HG03175 (cell line): ENCODE measurements at regions not wholly inside any gene's neighbourhood (a gene's known extent, or its start where the extent isn't known, plus 50 kb on each side); places are given as distances from the start of the nearest gene placed in this dataset.
"Not testable (repeated sequence)": the region's sequence is repeated elsewhere in the genome, so short reads cannot be mapped to it uniquely, and the experiment has no call there.

ENCODE experiments used
- ATAC-seq: cut with Tn5 transposase; IDR thresholded peaks from one replicate; pipeline ENCODE4 v1.9.1; 2021; ENCODE audit warnings: mild to moderate bottlenecking, moderate library complexity; ENCODE audit not compliant: unreplicated experiment

DNA sequence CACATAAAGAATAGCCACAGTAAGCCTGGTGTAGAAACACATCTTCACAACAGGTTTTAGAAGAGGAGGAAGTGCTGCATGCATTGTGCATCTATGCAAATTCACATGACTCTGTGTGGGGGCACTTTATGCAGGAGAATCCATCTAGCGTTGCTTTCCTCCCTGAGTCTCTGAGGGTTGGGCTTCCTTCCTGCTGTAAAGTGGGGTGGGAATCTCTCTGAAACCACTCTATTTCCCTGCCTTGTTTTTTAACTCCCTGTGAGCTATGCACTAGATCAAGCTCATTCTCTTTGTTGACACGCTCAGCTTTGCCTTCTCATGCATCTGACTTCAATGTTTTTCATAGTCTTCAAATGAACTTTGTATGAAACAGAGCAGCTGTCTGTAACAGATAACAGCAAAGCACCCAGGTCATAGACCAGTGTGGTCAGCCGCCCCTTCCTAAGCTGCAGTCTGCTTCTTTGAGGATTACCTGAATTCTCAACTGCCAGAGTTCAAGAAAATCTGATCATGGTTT, 102.7 kb upstream of the DPH5 start:
- ATAC-seq: peak; percentile 98

DNA sequence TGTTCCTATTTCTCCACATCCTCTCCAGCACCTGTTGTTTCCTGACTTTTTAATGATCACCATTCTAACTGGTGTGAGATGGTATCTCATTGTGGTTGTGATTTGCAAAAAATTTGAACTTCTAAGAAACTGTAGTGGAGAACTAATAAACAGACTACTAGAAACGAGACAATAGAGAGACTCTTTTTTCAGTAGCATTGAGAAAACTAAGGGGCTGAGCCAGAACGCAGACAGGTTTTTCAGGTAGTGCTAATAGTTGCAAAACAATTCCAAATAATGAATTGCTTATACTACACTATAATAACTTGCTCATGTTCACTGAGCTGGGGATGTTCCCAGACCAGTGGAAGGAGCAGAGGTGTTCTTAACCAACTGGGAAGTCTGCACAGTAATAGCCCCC, 98.8 kb upstream of the DPH5 start:
- ATAC-seq: no peak

DNA sequence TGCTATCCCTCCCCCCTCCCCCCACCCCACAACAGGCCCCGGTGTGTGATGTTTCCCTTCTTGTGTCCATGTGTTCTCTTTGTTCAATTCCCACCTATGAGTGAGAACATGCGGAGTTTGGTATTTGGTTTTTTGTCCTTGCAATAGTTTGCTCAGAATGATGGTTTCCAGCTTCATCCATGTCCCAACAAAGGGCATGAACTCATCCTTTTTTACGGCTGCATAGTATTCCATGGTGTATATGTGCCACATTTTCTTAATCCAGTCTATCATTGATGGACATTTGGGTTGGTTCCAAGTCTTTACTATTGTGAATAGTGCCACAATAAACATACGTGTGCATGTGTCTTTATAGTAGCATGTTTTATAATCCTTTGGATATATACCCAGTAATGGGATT, 98.3 kb upstream of the DPH5 start:
- not testable (repeated sequence) for ATAC-seq

DNA sequence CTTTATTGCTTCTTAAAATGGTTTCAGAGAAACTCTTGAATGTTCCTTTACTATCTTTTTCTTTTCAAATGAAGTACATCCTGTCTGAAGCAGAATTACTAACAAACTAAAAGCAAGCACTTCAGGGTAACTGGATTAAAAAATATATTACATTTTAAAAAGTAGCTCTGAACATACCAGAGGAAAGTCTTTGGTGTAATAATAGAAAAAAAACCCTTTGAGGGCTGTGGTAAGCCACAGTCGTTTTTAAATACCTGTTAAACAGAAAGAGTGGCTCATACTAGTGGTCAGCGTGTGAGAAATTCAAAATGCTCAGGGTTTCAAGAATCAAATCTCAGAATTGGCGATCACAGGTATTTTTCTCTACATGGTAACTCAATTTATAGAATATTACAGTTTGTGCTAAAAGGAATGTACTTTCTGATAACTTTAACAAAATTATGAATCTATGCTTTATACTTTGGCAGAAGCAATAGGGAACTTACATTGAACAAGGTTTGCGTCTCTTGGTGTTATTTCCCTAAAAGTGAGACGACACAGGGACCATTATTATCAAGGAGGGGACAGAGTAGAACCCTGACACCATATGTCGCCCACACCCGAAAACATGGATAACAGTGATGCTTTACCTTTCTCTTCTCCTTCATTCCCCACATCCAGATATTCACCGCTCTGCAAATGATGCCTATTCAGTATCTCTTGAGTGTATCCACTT, 97.0 kb upstream of the DPH5 start:
- ATAC-seq: peak; percentile 96

DNA sequence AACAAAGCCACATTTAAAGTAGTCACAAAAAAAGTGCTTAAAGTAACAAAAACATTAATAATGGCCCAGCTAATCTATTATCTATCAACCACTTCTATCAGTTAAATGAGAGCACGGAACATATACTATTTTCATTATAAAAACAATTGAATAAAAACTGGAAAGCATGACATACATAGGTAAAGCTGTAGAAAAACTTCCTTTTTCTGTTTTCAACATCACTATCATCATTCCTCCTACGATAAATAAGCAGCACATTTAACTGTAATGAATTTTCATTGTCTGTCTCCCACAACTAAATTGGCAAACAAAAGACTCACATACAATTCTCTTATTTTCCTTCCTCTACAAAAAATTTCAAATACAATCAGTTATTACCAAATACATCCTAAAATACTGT, 96.4 kb upstream of the DPH5 start:
- ATAC-seq: no peak

DNA sequence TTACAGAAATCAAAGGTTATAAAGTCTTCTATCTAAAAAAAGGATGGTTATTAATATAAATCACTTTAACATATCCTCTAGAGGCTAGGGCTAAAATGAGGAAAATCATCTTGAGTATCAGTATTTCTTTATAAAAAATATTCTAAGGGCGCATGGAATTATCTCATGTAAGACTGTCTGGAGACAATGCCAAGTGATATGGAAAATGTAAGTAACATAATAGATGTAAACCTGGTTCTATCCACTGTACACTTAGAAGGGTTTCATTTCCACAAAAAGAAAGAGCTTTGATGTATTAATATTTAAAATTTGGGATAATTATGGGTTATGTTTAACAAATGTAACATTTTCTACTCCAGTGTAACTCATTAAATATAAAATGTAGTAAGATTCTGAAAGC, 95.9 kb upstream of the DPH5 start:
- ATAC-seq: no peak

DNA sequence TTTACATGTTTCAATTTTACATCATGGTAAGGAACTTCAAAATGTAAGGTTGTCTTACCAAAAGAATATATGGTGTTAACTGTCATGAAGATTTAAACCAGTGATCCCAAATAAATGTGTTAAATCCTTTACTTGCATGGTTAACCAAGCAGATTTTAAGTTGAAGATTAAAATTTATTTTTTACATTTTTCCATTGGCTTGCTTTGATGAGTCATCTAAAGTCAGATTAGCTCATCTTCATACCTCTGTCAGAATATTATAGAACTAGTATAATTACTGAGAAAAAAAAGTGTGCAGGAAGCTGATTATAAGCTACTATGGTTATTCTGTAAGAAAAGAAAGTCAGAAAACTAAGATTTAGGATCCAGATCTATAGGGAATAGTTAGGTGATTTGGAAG, 95.3 kb upstream of the DPH5 start:
- ATAC-seq: no peak

DNA sequence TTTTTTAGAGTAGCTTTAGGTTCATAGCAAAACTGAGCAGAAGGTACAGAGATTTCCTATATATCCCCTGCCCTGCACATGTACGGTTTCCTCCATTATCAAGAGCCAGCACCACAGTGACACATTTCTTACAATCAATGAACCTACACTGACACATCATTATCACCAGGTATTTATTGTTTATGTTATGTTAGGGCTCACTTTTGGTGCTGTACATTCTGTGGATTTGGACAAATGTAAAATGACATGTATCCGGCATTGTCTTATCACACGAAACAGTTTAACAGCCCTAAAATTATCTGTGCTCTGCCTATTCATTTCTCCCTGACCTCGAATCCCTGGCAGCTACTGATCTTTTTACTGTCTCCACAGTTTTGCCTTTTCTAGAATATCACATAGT, 93.7 kb upstream of the DPH5 start:
- ATAC-seq: no peak

DNA sequence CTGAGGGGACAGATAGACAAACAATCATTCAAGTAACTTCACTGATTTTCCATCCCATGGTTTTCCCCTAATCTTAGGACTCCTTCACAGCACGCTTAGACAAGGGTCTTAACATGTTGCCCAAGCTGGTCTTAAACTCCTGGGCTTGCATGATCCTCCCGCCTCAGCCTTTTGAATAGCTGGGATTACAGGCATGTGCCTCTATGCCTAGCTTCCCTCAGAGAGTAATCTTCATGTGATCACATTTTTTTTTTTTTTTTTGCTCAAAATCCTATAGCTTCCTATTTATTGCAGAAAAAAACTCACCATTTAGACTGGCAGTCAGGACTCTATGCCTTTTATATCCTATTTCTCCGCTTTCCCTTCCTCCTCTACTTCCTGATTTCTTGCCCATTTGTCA, 90.4 kb upstream of the DPH5 start:
- no peak for ATAC-seq

DNA sequence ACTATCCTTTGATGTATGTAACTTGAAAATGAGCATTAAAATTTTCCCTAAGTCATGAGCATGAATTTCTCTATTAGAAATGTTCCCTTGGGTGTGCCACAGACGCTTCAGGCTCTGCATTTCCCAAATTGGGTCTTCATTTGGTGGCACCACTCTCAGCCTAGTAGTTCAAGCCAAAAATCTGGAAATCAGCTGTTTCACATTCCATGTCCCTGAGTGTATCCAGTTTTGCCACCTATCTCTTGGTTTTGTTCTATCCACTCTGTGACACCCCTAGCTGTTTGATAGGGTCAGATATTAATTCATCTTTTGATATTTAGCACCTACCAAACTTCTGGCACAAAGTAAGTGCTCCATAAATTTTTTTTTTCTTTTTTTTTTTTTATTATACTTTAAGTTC, 89.5 kb upstream of the DPH5 start:
- no peak for ATAC-seq

DNA sequence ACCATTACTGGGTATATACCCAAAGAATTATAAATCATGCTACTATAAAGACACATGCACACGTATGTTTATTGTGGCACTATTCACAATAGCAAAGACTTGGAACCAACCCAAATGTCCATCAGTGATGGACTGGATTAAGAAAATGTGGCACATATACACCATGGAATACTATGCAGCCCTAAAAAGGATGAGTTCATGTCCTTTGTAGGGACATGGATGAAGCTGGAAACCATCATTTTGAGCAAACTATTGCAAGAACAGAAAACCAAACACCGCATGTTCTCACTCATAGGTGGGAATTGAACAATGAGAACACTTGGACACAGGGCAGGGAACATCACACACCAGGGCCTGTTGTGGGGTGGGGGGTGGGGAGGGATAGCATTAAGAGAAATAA, 88.5 kb upstream of the DPH5 start:
- ATAC-seq: not testable (repeated sequence)

DNA sequence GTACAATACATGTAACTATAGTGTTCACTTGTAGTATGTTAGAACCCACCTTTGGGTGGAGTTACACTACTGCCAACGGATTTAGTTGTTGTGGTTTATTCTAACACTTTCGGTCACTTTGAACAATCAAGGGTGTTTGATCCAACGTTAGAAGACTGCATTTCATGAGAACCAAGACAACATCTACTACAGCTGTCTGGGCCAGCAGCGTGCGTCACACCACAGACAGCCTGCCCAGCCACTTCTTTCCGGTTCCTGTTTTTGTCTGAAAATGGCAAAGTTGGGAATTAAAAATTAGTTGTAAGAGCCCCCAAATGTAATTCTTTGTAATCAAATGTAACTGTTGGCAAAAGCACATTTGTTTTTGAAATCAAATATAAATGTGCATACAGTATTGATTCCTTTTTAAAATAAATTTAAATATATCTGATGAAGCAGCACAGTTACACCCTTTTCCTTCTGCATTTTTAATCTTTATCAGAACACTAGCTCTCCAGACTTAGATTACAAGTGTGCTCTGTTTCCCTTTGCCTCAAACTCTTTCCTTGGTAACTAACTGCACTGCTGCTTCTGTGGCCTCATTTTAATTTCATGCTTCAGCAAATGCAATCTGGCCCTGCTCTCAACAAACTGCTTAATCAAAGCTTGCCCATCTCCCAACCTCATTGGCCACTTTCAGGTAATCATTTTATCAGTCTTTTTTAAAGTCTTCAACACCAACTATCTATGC, 86.6 kb upstream of the DPH5 start:
- peak; percentile 99 for ATAC-seq

DNA sequence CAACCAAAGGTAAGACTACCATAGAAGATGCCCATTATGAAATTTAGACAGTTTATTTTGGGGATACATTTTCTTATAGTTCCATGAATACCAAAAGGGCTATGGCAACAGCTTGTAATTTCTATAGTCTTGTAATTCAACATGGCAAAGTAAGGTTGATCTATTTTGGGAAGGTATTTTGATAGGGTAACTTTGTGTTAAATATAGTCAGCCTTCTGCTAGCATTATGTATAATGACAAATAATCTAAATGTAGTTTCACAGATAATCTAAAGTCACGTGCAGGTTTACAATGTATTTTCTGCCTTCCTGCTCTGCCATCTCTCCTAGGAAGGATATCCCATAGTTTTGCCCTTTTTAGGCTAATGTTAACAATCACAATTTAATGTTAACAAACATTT, 85.9 kb upstream of the DPH5 start:
- no peak for ATAC-seq

DNA sequence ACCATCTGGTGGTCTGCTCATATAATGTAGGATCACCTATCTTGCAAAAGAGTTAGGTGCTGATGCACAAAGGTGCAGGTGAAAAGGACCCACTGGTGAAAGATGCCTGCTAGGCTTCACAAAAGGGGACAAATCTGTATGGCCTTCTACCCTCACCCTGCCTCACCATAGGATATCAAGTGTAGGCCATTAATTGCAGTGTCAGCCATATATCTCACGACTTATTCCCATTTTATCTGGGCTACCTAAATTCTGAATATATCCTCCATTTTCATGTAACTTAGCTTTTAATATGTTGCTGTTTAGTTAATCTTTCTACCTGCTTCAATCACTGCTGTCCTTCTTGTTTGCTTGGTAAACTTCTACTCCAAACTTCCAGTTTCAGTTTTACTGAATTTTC, 84.2 kb upstream of the DPH5 start:
- ATAC-seq: no peak

DNA sequence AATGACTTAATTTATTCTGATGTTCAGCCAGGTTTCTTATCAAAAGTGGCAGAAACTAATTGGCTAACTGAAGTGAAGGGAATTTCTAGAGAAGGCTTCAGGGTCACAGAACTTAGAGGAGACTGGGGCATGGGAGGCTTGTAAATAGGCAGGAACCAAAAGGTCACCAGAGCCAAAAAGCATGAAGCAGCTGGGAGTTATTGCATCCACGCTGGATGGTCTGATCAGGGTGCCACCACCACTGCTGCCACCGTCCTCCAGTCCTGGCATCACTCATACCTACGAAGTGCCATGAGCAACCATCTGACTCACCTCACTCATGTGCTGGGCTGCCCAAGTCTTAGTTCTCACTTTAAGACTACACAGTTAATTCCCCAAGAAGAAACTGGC, 82.5 kb upstream of the DPH5 start:
- no peak for ATAC-seq

DNA sequence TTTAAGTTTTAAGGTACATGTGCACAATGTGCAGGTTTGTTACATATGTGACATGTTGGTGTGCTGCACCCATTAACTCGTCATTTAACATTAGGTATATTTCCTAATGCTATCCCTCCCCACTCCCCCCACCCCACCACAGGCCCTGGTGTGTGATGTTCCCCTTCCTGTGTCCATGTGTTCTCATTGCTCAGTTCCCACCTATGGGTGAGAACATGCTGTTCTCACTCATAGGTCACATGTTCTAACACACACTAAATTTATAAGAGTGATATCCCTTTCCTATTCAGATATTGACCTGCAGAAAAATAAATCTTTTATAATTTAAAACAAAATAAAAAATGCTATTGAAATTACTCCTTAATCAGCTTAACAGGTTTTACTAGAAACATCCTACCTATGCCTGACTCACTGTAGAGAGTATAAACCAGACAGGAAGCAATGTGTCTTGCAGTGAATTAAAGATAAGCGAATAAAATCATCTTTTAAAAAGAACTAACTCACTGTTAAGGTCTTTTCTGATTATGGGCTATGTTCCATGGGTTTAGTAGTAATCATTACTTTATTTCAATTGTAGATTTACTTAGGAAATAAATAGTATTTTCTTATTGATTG, 82.0 kb upstream of the DPH5 start:
- no peak for ATAC-seq

DNA sequence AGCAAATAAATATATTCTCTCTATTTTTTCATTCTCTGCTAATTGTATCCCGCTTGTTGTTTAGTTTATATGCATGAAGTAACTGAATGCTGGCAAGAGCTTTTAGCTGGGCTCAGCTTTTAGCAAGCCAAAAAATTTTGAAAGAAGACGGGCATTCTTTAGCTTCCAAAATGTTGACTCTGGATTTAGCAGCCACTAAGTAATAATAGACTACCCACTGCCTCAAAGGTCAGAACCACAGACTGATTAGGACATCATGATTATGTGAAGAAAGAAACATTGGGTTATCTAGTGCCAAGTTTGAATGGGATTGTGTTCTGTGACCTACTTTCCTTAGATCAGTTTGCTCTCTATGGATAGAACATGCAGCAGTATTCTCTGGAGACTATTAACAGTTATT, 80.3 kb upstream of the DPH5 start:
- no peak for ATAC-seq

DNA sequence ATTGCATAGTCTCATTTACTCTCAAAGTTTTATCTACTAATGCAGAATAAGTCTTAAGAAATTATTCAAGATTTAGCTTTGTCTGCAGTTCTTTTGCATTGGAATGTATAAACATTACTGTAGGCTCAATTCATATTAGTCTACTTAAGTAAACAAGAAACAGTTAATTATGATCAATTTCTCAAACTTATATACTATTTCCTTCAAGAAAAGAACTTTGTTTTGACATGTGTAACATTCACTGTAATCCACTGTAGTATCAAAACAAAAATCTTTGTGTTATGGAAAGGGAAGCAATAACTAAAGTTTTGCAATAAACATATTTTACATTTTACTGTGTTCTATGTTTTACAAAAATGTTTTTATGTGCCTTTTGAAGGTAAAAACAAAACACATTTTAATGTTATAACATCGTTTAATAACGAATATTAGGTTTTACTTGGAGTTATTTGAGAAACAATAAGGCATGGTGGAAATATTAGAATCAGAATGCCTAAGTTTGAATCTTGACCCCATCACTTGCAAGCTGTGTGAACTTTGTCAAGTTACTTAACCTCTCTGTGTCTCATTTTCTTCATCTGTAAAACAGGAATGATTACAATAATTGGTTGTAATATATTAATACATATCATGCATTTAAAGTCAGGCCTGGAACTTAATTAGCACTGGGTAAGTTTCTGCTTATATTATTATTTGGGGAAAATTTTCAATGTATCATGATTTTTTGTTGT, 77.0 kb upstream of the DPH5 start:
- ATAC-seq: no peak

DNA sequence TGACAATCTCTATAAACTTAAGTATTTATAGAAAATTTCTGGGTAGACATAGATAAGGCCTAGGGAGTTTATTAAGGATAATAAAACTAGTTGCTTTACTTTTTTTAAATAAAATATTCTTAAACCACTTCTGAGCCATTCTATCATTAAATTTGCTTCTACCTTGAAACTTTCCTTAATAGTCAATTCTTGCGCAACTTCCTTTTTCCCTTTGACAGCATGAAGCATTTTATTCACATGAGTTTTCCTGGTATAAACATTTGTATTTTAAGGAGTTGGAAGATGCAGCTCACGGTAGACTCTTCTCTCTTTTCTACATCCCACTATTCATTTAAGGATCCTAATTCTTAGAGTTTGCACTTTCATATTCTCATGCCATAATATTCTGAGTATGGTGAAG, 75.8 kb upstream of the DPH5 start:
- ATAC-seq: no peak

DNA sequence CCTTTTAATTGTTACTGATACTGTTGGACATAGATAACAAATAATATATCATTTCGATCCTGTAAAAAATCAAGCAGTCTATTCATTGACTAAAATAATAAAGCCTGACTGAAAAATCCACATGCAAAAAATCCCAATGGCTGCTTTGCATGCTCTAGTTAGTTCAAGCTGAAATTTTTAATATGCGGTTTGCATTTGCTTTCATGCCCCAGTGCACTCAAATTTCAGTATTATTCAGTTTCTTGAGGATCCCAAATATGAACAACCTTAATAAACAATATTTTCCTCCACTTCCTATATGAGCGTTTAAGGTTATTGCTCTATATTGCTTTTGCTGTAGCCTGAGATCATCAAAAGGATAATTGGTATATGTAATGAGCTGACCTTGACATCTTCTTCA, 75.1 kb upstream of the DPH5 start:
- no peak for ATAC-seq

DNA sequence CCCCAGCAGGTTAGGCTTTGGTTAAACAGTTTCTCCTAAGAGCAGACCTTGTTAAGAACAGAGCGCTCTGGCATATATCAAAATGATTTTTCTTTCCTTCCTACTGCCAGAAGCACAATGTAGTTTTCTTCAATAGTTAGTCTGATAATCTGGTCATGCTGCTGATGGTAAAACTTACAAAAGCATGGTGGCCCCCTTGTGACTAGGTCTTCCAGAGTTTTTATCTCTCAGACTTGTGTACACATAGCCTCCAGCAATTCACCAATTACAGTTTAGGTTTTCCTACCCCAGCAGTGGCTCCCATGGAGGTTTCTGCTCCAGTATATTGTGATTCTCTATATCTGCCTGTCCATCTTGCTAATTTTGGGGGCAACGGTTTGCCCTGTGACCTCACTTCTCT, 73.3 kb upstream of the DPH5 start:
- ATAC-seq: no peak

DNA sequence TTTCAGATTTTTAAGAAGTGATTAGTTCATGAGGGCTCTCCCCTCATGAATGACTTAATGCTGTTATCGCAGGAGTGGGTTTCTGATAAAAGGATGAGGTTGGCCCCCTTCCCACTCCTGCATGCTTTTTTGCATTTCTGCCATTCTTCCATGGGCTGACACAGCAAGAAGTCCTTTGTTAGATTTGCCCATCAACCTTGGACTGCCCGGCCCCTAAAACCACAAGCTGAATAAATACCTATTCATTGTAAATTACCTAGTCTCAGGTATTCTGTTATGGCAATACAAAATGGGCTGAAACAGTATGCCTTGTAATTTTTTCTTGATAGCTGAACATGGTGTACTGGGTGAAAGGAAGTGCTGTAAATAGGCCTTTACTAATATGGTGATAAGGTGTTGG, 72.7 kb upstream of the DPH5 start:
- ATAC-seq: no peak
